ENCODE measurements at regions not wholly inside any gene's neighbourhood (a gene's known extent, or its start where the extent isn't known, plus 50 kb on each side); places are given as distances from the start of the nearest gene placed in this dataset.

DNA sequence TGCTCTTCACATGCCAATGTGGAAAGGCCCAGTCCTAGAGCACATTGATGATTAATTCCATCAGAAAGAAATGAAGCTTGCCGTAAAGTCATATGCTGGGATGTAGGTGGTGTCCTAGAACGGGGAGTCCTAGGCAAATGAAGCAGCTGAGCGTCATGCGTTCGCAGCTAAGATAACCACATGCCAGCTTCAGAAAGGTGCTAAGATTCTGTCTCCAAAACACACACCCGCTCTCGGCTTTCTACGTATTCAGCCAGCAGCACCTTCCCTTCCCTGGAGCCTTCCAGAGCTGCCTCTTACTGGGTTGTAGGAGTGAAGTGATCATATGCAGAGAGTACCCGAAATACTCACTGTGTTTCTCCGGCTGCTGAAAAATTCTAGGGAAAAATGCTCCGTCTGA is 421.6 kb upstream of the ID2 start:
- no peak for TF ChIP-seq POLR2A (IDR thresholded peaks at IDR 0.05)
- TF ChIP-seq, protein P1, sequence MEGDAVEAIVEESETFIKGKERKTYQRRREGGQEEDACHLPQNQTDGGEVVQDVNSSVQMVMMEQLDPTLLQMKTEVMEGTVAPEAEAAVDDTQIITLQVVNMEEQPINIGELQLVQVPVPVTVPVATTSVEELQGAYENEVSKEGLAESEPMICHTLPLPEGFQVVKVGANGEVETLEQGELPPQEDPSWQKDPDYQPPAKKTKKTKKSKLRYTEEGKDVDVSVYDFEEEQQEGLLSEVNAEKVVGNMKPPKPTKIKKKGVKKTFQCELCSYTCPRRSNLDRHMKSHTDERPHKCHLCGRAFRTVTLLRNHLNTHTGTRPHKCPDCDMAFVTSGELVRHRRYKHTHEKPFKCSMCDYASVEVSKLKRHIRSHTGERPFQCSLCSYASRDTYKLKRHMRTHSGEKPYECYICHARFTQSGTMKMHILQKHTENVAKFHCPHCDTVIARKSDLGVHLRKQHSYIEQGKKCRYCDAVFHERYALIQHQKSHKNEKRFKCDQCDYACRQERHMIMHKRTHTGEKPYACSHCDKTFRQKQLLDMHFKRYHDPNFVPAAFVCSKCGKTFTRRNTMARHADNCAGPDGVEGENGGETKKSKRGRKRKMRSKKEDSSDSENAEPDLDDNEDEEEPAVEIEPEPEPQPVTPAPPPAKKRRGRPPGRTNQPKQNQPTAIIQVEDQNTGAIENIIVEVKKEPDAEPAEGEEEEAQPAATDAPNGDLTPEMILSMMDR (IDR thresholded peaks at IDR 0.05) = no peak
